ENCODE measurements at regions not wholly inside any gene's neighbourhood (a gene's known extent, or its start where the extent isn't known, plus 50 kb on each side); places are given as distances from the start of the nearest gene placed in this dataset.

GRCh38 chr1:75984781-75985180, 52.6 kb upstream of the ASB17 start:
- DNase-seq, result no peak

- DNase-seq, result no peak
These were observed 53.6 kb upstream of the ASB17 start for GRCh38 chr1:75985827-75986226.

GRCh38 chr1:75986478-75986877, 54.3 kb upstream of the ASB17 start:
- no peak for DNase-seq

- no peak for DNase-seq
These were observed 56.9 kb upstream of the ASB17 start for GRCh38 chr1:75989121-75989520.

GRCh38 chr1:75990686-75991085, 58.5 kb upstream of the ASB17 start:
- no peak for DNase-seq

GRCh38 chr1:75991497-75992114, 59.4 kb upstream of the ASB17 start:
- peak; percentile 53 for DNase-seq

- DNase-seq, result no peak
These were observed 60.1 kb upstream of the ASB17 start for GRCh38 chr1:75992312-75992711.

GRCh38 chr1:75993661-75994060, 61.5 kb upstream of the ASB17 start:
- no peak for DNase-seq

- DNase-seq, result no peak
These were observed 64.0 kb upstream of the ASB17 start for GRCh38 chr1:75996196-75996595.

GRCh38 chr1:75999034-75999433, 66.8 kb upstream of the ASB17 start:
- no peak for DNase-seq

GRCh38 chr1:76003946-76004345, 70.6 kb upstream of the ST6GALNAC3 start:
- no peak for DNase-seq

- DNase-seq, result no peak
These were observed 68.8 kb upstream of the ST6GALNAC3 start for GRCh38 chr1:76005765-76006164.

GRCh38 chr1:76006234-76006633, 68.3 kb upstream of the ST6GALNAC3 start:
- DNase-seq, result no peak

GRCh38 chr1:76010802-76011201, 63.7 kb upstream of the ST6GALNAC3 start:
- DNase-seq, result no peak

GRCh38 chr1:76012341-76013205, 62.0 kb upstream of the ST6GALNAC3 start:
- DNase-seq, result no peak

GRCh38 chr1:76013206-76013581, 61.4 kb upstream of the ST6GALNAC3 start:
- no peak for DNase-seq

- no peak for DNase-seq
These were observed 59.0 kb upstream of the ST6GALNAC3 start for GRCh38 chr1:76015478-76016103.

GRCh38 chr1:76018045-76018444, 56.5 kb upstream of the ST6GALNAC3 start:
- no peak for DNase-seq

GRCh38 chr1:76021846-76022245, 52.7 kb upstream of the ST6GALNAC3 start:
- DNase-seq, result no peak

GRCh38 chr1:76023669-76024435, 50.7 kb upstream of the ST6GALNAC3 start:
- DNase-seq, result no peak

Data from activated gamma-delta T cell treated with Interleukin-2 at 50 U/mL for 16 hours (primary cell).